MM.1S (cell line): ENCODE measurements at regions not wholly inside any gene's neighbourhood (a gene's known extent, or its start where the extent isn't known, plus 50 kb on each side); places are given as distances from the start of the nearest gene placed in this dataset.
"Not testable (repeated sequence)": the region's sequence is repeated elsewhere in the genome, so short reads cannot be mapped to it uniquely, and the experiment has no call there.

Experiments
- DNase-seq: peaks from one replicate; pipeline ENCODE4 v3.0.0-alpha.2; 2015
- H2AFZ ChIP-seq: fragments of 300-600 bp; sonication (generic); 2 replicates; pipeline ENCODE4 v1.6.0; 2016; ENCODE audit warnings: antibody characterized with exemption, low read length
- H3F3A ChIP-seq: fragments of 300-600 bp; sonication (generic); 2 replicates; pipeline ENCODE4 v1.6.1; 2016; ENCODE audit warnings: mild to moderate bottlenecking, antibody characterized with exemption, low read length, moderate library complexity, mixed read lengths; ENCODE audit not compliant: insufficient read depth
- H3K27ac ChIP-seq: fragments of 300-600 bp; sonication (generic); 2 replicates; pipeline ENCODE4 v1.5.1; 2016; ENCODE audit warnings: mild to moderate bottlenecking, low read length
- H3K27me3 ChIP-seq: fragments of 300-600 bp; sonication (generic); replicated peaks from 2 replicates; pipeline ENCODE4 v1.6.0; 2016; ENCODE audit warnings: low read length; ENCODE audit not compliant: insufficient read depth
- H3K36me3 ChIP-seq: fragments of 300-600 bp; sonication (generic); replicated peaks from 2 replicates; pipeline ENCODE4 v1.6.1; 2016; ENCODE audit warnings: mild to moderate bottlenecking, low read length, mixed read lengths; ENCODE audit not compliant: insufficient read depth
- H3K4me1 ChIP-seq: fragments of 300-600 bp; sonication (generic); 2 replicates; pipeline ENCODE4 v1.6.1; 2016; ENCODE audit warnings: low read length, mixed read lengths
- H3K4me2 ChIP-seq: fragments of 300-600 bp; sonication (generic); 2 replicates; pipeline ENCODE4 v1.6.0; 2016; ENCODE audit warnings: low read depth, low read length
- H3K4me3 ChIP-seq: fragments of 300-600 bp; sonication (generic); 2 replicates; pipeline ENCODE4 v1.5.1; 2016; ENCODE audit warnings: low read length, mixed read lengths
- H3K79me2 ChIP-seq: fragments of 300-600 bp; sonication (generic); 2 replicates; pipeline ENCODE4 v1.6.1; 2016; ENCODE audit warnings: mixed run types, low read length, mixed read lengths
- H3K9ac ChIP-seq: fragments of 300-600 bp; sonication (generic); 2 replicates; pipeline ENCODE4 v1.6.1; 2016; ENCODE audit warnings: low read length, mixed read lengths
- H3K9me2 ChIP-seq: fragments of 300-600 bp; sonication (generic); replicated peaks from 2 replicates; pipeline ENCODE4 v1.6.1; 2016; ENCODE audit warnings: mild to moderate bottlenecking, low read length, mixed read lengths; ENCODE audit not compliant: insufficient read depth
- H3K9me3 ChIP-seq: fragments of 300-600 bp; sonication (generic); replicated peaks from 2 replicates; pipeline ENCODE4 v1.6.1; 2016; ENCODE audit warnings: mild to moderate bottlenecking, low read length, mixed read lengths; ENCODE audit not compliant: insufficient read depth
- H4K20me1 ChIP-seq: fragments of 300-600 bp; sonication (generic); 2 replicates; pipeline ENCODE4 v1.6.1; 2016; ENCODE audit warnings: mild to moderate bottlenecking, low read length, moderate library complexity, mixed read lengths; ENCODE audit not compliant: insufficient read depth
- EZH2 ChIP-seq: fragments of 300-600 bp; sonication (generic); optimal IDR thresholded peaks from 2 replicates; pipeline ENCODE3; 2017; ENCODE audit warnings: low read depth, mild to moderate bottlenecking, antibody characterized with exemption, low read length, mixed read lengths
- EZH2phosphoT487 ChIP-seq: fragments of 300-600 bp; sonication (generic); IDR thresholded peaks from 2 replicates; pipeline ENCODE4 v1.6.1; 2018; ENCODE audit warnings: antibody characterized with exemption, low read length
- TF ChIP-seq, protein P1 (sequence below): fragments of 300-600 bp; sonication (generic); IDR thresholded peaks from 2 replicates; pipeline ENCODE4 v1.5.1; 2016; ENCODE audit warnings: antibody characterized with exemption, low read length, mixed read lengths

DNA sequence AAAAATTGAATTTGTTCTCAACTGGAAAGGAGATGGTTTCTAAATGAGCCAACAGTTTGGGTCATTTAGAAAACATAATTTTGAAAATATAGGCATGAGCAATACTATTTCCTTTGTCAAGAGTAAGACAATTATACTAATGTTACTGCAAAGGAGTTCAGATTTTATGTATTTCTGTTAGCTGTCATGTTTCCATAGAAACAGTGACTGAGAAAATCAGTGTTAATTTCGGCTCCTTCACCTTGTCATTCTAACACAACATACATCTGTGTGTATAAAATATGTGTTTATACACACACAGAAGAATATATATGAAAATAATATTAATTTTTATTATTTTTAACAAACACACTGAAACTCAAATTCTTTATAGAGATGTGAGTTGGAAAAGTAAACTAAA lies 178.0 kb upstream of the SPHKAP start:
- TF ChIP-seq EZH2, result no peak
- TF ChIP-seq, protein P1, sequence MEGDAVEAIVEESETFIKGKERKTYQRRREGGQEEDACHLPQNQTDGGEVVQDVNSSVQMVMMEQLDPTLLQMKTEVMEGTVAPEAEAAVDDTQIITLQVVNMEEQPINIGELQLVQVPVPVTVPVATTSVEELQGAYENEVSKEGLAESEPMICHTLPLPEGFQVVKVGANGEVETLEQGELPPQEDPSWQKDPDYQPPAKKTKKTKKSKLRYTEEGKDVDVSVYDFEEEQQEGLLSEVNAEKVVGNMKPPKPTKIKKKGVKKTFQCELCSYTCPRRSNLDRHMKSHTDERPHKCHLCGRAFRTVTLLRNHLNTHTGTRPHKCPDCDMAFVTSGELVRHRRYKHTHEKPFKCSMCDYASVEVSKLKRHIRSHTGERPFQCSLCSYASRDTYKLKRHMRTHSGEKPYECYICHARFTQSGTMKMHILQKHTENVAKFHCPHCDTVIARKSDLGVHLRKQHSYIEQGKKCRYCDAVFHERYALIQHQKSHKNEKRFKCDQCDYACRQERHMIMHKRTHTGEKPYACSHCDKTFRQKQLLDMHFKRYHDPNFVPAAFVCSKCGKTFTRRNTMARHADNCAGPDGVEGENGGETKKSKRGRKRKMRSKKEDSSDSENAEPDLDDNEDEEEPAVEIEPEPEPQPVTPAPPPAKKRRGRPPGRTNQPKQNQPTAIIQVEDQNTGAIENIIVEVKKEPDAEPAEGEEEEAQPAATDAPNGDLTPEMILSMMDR, result no peak
- TF ChIP-seq EZH2phosphoT487, result no peak
- DNase-seq, result no peak
- Histone ChIP-seq H3K4me2 (no peak overlapping the region), H3K9ac (no peak overlapping the region), H3K27ac (no peak overlapping the region), H4K20me1 (no peaks in the 10 kb centered on the region), H3F3A (no peaks in the 10 kb centered on the region), H2AFZ (no peak overlapping the region), H3K27me3 (no peaks in the 10 kb centered on the region), H3K9me2 (no peaks in the 10 kb centered on the region), H3K79me2 (no peaks in the 10 kb centered on the region), H3K9me3 (no peaks in the 10 kb centered on the region), H3K36me3 (no peaks in the 10 kb centered on the region), H3K4me1 (no peaks in the 10 kb centered on the region), H3K4me3 (no peak overlapping the region)

DNA sequence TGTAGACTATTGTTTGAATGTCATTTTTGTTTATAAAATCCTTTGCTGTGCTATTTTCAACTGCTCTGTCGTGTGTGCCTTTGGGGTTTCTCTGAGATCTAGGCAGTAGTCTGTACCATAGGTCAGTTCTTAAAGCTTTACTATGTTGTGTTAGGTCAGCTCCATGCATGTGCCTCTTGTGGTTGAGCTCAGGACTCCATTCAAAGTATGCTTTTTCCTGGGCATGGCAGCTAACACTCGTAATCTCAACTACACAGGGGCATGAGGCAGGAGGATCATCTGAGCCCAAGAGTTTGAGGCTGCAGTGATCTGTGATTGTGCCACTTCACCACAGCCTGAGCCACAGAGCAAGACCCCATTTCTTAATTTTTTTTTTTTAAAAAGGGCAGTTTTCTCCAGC lies 174.4 kb upstream of the SPHKAP start:
- Histone ChIP-seq H3K9me3 (no peaks in the 10 kb centered on the region), H2AFZ (no peak overlapping the region), H3K9me2 (no peaks in the 10 kb centered on the region), H3K4me3 (no peak overlapping the region), H3K4me2 (no peak overlapping the region), H4K20me1 (no peaks in the 10 kb centered on the region), H3K27me3 (no peaks in the 10 kb centered on the region), H3K36me3 (no peaks in the 10 kb centered on the region), H3K79me2 (no peaks in the 10 kb centered on the region), H3K27ac (no peak overlapping the region), H3F3A (no peaks in the 10 kb centered on the region), H3K9ac (no peak overlapping the region), H3K4me1 (no peaks in the 10 kb centered on the region)
- TF ChIP-seq, protein P1, result no peak
- no peak for TF ChIP-seq EZH2phosphoT487
- no peak for DNase-seq

DNA sequence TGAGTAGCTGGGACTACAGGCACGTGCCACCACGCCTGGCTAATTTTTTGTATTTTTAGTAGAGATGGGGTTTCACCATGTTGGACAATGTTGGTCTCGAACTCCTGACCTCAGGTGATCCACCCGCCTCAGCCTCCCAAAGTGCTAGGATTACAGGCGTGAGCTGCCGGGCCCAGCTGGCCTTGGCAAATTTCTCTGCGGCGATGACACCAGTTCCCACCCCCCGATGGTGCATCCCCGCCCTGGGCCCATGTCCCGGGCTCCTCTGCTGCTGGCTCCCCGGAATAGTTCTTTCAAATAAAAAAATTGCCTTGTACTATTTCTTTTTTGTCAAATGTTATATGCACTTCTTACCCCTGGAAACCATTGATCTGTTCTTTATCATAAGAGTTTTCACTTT lies 171.5 kb upstream of the SPHKAP start:
- H3K9ac ChIP-seq, H3F3A ChIP-seq, H3K4me2 ChIP-seq, H3K79me2 ChIP-seq, H3K36me3 ChIP-seq, H3K9me3 ChIP-seq, H4K20me1 ChIP-seq, H3K4me3 ChIP-seq, H3K9me2 ChIP-seq, H3K27me3 ChIP-seq, H3K4me1 ChIP-seq, H2AFZ ChIP-seq, DNase-seq, H3K27ac ChIP-seq: not testable (repeated sequence)

DNA sequence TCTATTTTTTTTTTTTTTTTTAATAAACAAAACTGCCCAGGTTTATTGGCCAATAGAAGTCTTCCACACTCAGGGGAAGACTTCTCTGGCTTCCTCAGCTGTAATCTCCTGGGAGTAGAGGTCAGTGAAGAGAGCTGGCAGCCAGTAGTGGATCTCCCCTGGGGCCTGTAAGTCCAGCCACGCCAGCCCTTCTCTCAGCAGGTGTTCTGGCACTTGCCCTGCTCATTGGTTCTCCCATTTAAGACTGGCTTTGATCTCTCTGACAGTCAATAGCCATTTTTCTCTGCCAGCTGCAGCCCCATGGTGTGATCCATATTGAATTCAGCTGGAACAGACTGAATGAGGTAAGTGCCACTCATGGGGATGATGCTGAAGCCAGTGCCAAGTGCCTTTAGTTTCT lies 170.6 kb upstream of the SPHKAP start:
- Histone ChIP-seq H3F3A (no peaks in the 10 kb centered on the region), H3K9me2 (no peaks in the 10 kb centered on the region), H2AFZ (no peak overlapping the region), H3K27ac (no peak overlapping the region), H4K20me1 (no peaks in the 10 kb centered on the region), H3K27me3 (no peaks in the 10 kb centered on the region), H3K4me1 (no peaks in the 10 kb centered on the region), H3K9ac (no peak overlapping the region), H3K36me3 (no peaks in the 10 kb centered on the region), H3K4me3 (no peak overlapping the region), H3K79me2 (no peaks in the 10 kb centered on the region), H3K9me3 (no peaks in the 10 kb centered on the region), H3K4me2 (no peak overlapping the region)
- DNase-seq, result no peak
- TF ChIP-seq EZH2phosphoT487 (no peak), EZH2 (no peak)
- TF ChIP-seq, protein P1, result no peak
